ENCODE measurements at regions not wholly inside any gene's neighbourhood (a gene's known extent, or its start where the extent isn't known, plus 50 kb on each side); places are given as distances from the start of the nearest gene placed in this dataset.

- H3K27me3 ChIP-seq (ENCODE audit: control insufficient read depth, insufficient read depth, low read length, poor library complexity, severe bottlenecking): no peaks in the 10 kb centered on the region
- no peak overlapping the region for H3K27ac ChIP-seq (ENCODE audit: low read depth, low read length)
- H3K4me1 Mint-ChIP-seq: peaks cover 19% of the 10 kb centered on the region
- H3K9me3 ChIP-seq (ENCODE audit: control insufficient read depth, low read length): no peaks in the 10 kb centered on the region
- H3K4me3 Mint-ChIP-seq: no peak overlapping the region
- no peaks in the 10 kb centered on the region for H3K9me3 Mint-ChIP-seq
- H3K36me3 ChIP-seq (ENCODE audit: control insufficient read depth, insufficient read depth, low read length): peaks cover 2% of the 10 kb centered on the region
- H3K27ac Mint-ChIP-seq: no peak overlapping the region
- H3K4me1 ChIP-seq (ENCODE audit: control insufficient read depth, insufficient read depth, low read length): no peaks in the 10 kb centered on the region
- H3K36me3 Mint-ChIP-seq (ENCODE audit: low read depth): peaks cover 16% of the 10 kb centered on the region
- no peaks in the 10 kb centered on the region for H3K27me3 Mint-ChIP-seq (ENCODE audit: insufficient read depth)
- DNase-seq: no peak
- 89% methylated on average over 2 of the region's 2 CpGs; no CpG with 5 or more reads in 1 of the 2 experiments for WGBS, 2 experiments (ENCODE audit: insufficient coverage in 1 of 2, insufficient read length in 1 of 2)
- no peak for TF ChIP-seq CTCF (conservative IDR thresholded peaks at IDR 0.05)
- no peak overlapping the region for H3K9ac ChIP-seq (ENCODE audit: extremely low read depth, low read length, poor library complexity, severe bottlenecking)
- H3K4me3 ChIP-seq (ENCODE audit: low read length): no peak overlapping the region
These were observed 162.2 kb upstream of the STK32A start for GRCh38 chr5:147072622-147073021.

DNA sequence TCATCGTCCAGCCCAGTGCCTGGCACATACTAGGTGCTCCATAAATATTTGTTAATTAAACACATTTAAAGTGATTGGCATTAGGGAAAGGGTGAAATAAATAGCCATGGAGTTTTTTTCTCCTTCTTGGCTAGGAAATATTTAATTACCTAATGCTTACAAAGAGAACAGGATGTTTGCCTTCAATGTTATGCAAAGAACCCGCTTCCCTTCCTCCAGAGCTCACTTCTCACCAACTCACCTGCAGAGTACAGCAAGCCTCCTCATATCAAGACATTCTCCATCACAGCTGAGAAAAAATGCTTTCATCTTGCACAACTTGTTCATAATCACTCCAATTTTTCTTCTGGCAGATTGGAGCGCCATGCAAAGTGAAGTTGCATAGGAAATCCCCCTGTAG, 161.7 kb upstream of the STK32A start:
- no peak overlapping the region for H3K9ac ChIP-seq (ENCODE audit: extremely low read depth, low read length, poor library complexity, severe bottlenecking)
- WGBS, 2 experiments (ENCODE audit: insufficient coverage in 1 of 2, insufficient read length in 1 of 2): 96 to 100% methylated on average over 1 to 3 of the region's 3 CpGs
- Mint-ChIP-seq H3K27ac (no peak overlapping the region), H3K36me3 (ENCODE audit: low read depth) (peaks cover 14% of the 10 kb centered on the region), H3K4me1 (peaks cover 19% of the 10 kb centered on the region), H3K27me3 (ENCODE audit: insufficient read depth) (no peaks in the 10 kb centered on the region), H3K9me3 (no peaks in the 10 kb centered on the region), H3K4me3 (no peak overlapping the region)
- H3K9me3 ChIP-seq (ENCODE audit: control insufficient read depth, low read length): no peaks in the 10 kb centered on the region
- no peaks in the 10 kb centered on the region for H3K36me3 ChIP-seq (ENCODE audit: control insufficient read depth, insufficient read depth, low read length)
- no peak overlapping the region for H3K4me3 ChIP-seq (ENCODE audit: low read length)
- no peaks in the 10 kb centered on the region for H3K27me3 ChIP-seq (ENCODE audit: control insufficient read depth, insufficient read depth, low read length, poor library complexity, severe bottlenecking)
- no peak for DNase-seq
- no peak overlapping the region for H3K27ac ChIP-seq (ENCODE audit: low read depth, low read length)
- no peak for TF ChIP-seq CTCF (conservative IDR thresholded peaks at IDR 0.05)
- H3K4me1 ChIP-seq (ENCODE audit: control insufficient read depth, insufficient read depth, low read length): no peaks in the 10 kb centered on the region

GRCh38 chr5:147075187-147075586, 159.6 kb upstream of the STK32A start:
- Histone ChIP-seq H3K36me3 (ENCODE audit: control insufficient read depth, insufficient read depth, low read length) (no peaks in the 10 kb centered on the region), H3K4me1 (ENCODE audit: control insufficient read depth, insufficient read depth, low read length) (no peaks in the 10 kb centered on the region), H3K9me3 (ENCODE audit: control insufficient read depth, low read length) (no peaks in the 10 kb centered on the region), H3K9ac (ENCODE audit: extremely low read depth, low read length, poor library complexity, severe bottlenecking) (no peak overlapping the region), H3K4me3 (ENCODE audit: low read length) (no peak overlapping the region), H3K27ac (ENCODE audit: low read depth, low read length) (no peak overlapping the region), H3K27me3 (ENCODE audit: control insufficient read depth, insufficient read depth, low read length, poor library complexity, severe bottlenecking) (no peaks in the 10 kb centered on the region)
- WGBS, 2 experiments (ENCODE audit: insufficient coverage in 1 of 2, insufficient read length in 1 of 2): 71% methylated on average over 1 of the region's 1 CpG; no CpG with 5 or more reads in 1 of the 2 experiments
- Mint-ChIP-seq H3K27ac (no peak overlapping the region), H3K4me1 (peaks cover 19% of the 10 kb centered on the region), H3K36me3 (ENCODE audit: low read depth) (peaks cover 7% of the 10 kb centered on the region), H3K9me3 (no peaks in the 10 kb centered on the region), H3K4me3 (no peak overlapping the region), H3K27me3 (ENCODE audit: insufficient read depth) (no peaks in the 10 kb centered on the region)
- TF ChIP-seq CTCF (conservative IDR thresholded peaks at IDR 0.05): no peak
- no peak for DNase-seq

All from endodermal cell (in vitro differentiated cells).